SK-N-SH treated with all-trans-retinoic acid at 6 μM for 48 hours (cell line): ENCODE measurements at regions not wholly inside any gene's neighbourhood (a gene's known extent, or its start where the extent isn't known, plus 50 kb on each side); places are given as distances from the start of the nearest gene placed in this dataset.

Source experiments
- PPARA ChIP-seq: fragments of 250-450 bp; sonication (Bioruptor Pico); IDR thresholded peaks from 2 replicates; pipeline ENCODE4 v1.5.0; 2020; ENCODE audit warnings: mild to moderate bottlenecking, borderline replicate concordance
- ZFP30 ChIP-seq: fragments of 450-650 bp; formaldehyde crosslinking; IDR thresholded peaks from 2 replicates; pipeline ENCODE4 v1.5.0; 2022; ENCODE audit warnings: mild to moderate bottlenecking, moderate library complexity
- ZNF565 ChIP-seq: fragments of 450-650 bp; formaldehyde crosslinking; conservative IDR thresholded peaks from 2 replicates; pipeline ENCODE4 v1.5.0; 2020; ENCODE audit warnings: low read depth, mild to moderate bottlenecking, moderate library complexity
- ZNF70 ChIP-seq: fragments of 450-650 bp; formaldehyde crosslinking; IDR thresholded peaks from 2 replicates; pipeline ENCODE4 v1.5.0; 2020; ENCODE audit warnings: mild to moderate bottlenecking, moderate library complexity
- ZNF8 ChIP-seq: fragments of 450-650 bp; formaldehyde crosslinking; IDR thresholded peaks from 2 replicates; pipeline ENCODE4 v1.5.0; 2020; ENCODE audit warnings: mild to moderate bottlenecking, moderate library complexity
- TF ChIP-seq, protein P1 (sequence below): fragments of 250-450 bp; sonication (Bioruptor Pico); IDR thresholded peaks from 2 replicates; pipeline ENCODE4 v1.8.0; 2020; ENCODE audit warnings: mild to moderate bottlenecking, moderate library complexity, borderline replicate concordance
- TF ChIP-seq, protein P2 (sequence below): fragments of 250-450 bp; sonication (Bioruptor Pico); IDR thresholded peaks from 2 replicates; pipeline ENCODE4 v1.5.1; 2020; ENCODE audit warnings: low read depth, mild to moderate bottlenecking, moderate library complexity
- TF ChIP-seq, protein P3 (sequence below): fragments of 250-450 bp; sonication (Bioruptor Pico); IDR thresholded peaks from 2 replicates; pipeline ENCODE4 v1.5.0; 2020; ENCODE audit warnings: mild to moderate bottlenecking, moderate library complexity

DNA sequence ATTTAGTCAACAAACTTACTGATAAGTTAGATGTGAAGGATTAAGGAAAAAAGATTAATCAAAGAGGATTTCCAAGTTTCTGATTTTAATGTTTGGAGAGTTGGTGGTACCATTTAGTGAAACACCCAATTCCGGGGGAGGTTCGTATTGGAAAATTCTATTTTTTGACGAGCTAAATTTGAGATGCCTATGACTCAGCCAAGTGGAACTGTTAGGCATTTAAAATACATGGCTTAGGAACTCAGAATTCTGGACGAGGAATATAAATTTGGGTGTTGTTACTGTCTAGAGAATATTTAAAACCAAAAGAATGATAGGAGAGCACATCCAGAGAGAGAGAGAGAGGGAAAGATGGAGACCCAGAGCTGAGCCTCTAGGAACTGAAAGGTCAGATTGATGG is 103.6 kb downstream of the TMX3 start:
- TF ChIP-seq ZNF565 (no peak), ZNF70 (CRISPR knock-in tag) (no peak), PPARA (CRISPR knock-in tag) (no peak), ZFP30 (CRISPR knock-in tag) (no peak), ZNF8 (CRISPR knock-in tag) (no peak)
- TF ChIP-seq, protein P1, sequence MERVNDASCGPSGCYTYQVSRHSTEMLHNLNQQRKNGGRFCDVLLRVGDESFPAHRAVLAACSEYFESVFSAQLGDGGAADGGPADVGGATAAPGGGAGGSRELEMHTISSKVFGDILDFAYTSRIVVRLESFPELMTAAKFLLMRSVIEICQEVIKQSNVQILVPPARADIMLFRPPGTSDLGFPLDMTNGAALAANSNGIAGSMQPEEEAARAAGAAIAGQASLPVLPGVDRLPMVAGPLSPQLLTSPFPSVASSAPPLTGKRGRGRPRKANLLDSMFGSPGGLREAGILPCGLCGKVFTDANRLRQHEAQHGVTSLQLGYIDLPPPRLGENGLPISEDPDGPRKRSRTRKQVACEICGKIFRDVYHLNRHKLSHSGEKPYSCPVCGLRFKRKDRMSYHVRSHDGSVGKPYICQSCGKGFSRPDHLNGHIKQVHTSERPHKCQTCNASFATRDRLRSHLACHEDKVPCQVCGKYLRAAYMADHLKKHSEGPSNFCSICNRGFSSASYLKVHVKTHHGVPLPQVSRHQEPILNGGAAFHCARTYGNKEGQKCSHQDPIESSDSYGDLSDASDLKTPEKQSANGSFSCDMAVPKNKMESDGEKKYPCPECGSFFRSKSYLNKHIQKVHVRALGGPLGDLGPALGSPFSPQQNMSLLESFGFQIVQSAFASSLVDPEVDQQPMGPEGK (CRISPR knock-in tag) = no peak
- TF ChIP-seq, protein P2, sequence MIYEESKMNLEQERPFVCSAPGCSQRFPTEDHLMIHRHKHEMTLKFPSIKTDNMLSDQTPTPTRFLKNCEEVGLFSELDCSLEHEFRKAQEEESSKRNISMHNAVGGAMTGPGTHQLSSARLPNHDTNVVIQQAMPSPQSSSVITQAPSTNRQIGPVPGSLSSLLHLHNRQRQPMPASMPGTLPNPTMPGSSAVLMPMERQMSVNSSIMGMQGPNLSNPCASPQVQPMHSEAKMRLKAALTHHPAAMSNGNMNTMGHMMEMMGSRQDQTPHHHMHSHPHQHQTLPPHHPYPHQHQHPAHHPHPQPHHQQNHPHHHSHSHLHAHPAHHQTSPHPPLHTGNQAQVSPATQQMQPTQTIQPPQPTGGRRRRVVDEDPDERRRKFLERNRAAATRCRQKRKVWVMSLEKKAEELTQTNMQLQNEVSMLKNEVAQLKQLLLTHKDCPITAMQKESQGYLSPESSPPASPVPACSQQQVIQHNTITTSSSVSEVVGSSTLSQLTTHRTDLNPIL = no peak
- TF ChIP-seq, protein P3, sequence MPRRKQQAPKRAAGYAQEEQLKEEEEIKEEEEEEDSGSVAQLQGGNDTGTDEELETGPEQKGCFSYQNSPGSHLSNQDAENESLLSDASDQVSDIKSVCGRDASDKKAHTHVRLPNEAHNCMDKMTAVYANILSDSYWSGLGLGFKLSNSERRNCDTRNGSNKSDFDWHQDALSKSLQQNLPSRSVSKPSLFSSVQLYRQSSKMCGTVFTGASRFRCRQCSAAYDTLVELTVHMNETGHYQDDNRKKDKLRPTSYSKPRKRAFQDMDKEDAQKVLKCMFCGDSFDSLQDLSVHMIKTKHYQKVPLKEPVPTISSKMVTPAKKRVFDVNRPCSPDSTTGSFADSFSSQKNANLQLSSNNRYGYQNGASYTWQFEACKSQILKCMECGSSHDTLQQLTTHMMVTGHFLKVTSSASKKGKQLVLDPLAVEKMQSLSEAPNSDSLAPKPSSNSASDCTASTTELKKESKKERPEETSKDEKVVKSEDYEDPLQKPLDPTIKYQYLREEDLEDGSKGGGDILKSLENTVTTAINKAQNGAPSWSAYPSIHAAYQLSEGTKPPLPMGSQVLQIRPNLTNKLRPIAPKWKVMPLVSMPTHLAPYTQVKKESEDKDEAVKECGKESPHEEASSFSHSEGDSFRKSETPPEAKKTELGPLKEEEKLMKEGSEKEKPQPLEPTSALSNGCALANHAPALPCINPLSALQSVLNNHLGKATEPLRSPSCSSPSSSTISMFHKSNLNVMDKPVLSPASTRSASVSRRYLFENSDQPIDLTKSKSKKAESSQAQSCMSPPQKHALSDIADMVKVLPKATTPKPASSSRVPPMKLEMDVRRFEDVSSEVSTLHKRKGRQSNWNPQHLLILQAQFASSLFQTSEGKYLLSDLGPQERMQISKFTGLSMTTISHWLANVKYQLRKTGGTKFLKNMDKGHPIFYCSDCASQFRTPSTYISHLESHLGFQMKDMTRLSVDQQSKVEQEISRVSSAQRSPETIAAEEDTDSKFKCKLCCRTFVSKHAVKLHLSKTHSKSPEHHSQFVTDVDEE (CRISPR knock-in tag) = no peak
